Mucosa of stomach (tissue), 1 donor: ENCODE measurements at regions not wholly inside any gene's neighbourhood (a gene's known extent, or its start where the extent isn't known, plus 50 kb on each side); places are given as distances from the start of the nearest gene placed in this dataset.

ENCODE experiments used
- H3K27me3 ChIP-seq: one replicate; pipeline ENCODE4 v1.7.0; 2013; ENCODE audit warnings: mild to moderate bottlenecking, low read length; ENCODE audit not compliant: control insufficient read depth, insufficient read depth
- H3K36me3 ChIP-seq: one replicate; pipeline ENCODE4 v1.7.0; 2013; ENCODE audit warnings: low read length; ENCODE audit not compliant: control insufficient read depth, insufficient read depth
- H3K4me1 ChIP-seq: one replicate; pipeline ENCODE4 v1.7.0; 2013; ENCODE audit warnings: mild to moderate bottlenecking, low read length; ENCODE audit not compliant: control insufficient read depth, insufficient read depth
- H3K4me3 ChIP-seq: one replicate; pipeline ENCODE4 v1.7.0; 2013; ENCODE audit warnings: low read length
- H3K9ac ChIP-seq: one replicate; pipeline ENCODE4 v1.7.0; 2013; ENCODE audit warnings: mild to moderate bottlenecking, low read length, moderate library complexity
- H3K9me3 ChIP-seq: one replicate; pipeline ENCODE4 v1.7.0; 2013; ENCODE audit warnings: mild to moderate bottlenecking, low read length, moderate library complexity; ENCODE audit not compliant: control insufficient read depth
- donor health status: Pancreatic carcinoma.

- H3K9ac ChIP-seq, result no peak overlapping the region
- H3K36me3 ChIP-seq, result no peaks in the 10 kb centered on the region
- H3K4me1 ChIP-seq, result peaks cover 9% of the 10 kb centered on the region
- H3K9me3 ChIP-seq, result no peaks in the 10 kb centered on the region
- H3K27me3 ChIP-seq, result peaks cover 12% of the 10 kb centered on the region
- no peak overlapping the region for H3K4me3 ChIP-seq
Observed at GRCh38 chr1:23639460-23640095, 52.0 kb upstream of the RPL11 start.

GRCh38 chr1:23638786-23639241, 52.8 kb upstream of the RPL11 start:
- Histone ChIP-seq H3K9ac (no peak overlapping the region), H3K36me3 (no peaks in the 10 kb centered on the region)

GRCh38 chr1:23638188-23638619, 53.4 kb upstream of the RPL11 start:
- H3K9me3 ChIP-seq, result no peaks in the 10 kb centered on the region
- H3K4me3 ChIP-seq, result no peak overlapping the region
- peaks cover 12% of the 10 kb centered on the region for H3K4me1 ChIP-seq
- no peaks in the 10 kb centered on the region for H3K36me3 ChIP-seq
- H3K27me3 ChIP-seq, result peaks cover 12% of the 10 kb centered on the region
- no peak overlapping the region for H3K9ac ChIP-seq

More at GRCh38 chr1:23638786-23639241, 52.8 kb upstream of the RPL11 start:
- Histone ChIP-seq H3K27me3 (peaks cover 12% of the 10 kb centered on the region), H3K4me1 (peaks cover 12% of the 10 kb centered on the region), H3K4me3 (no peak overlapping the region), H3K9me3 (no peaks in the 10 kb centered on the region)

- Histone ChIP-seq H3K36me3 (no peaks in the 10 kb centered on the region), H3K4me1 (peaks cover 12% of the 10 kb centered on the region), H3K9ac (no peak overlapping the region), H3K4me3 (no peak overlapping the region), H3K27me3 (peaks cover 12% of the 10 kb centered on the region), H3K9me3 (no peaks in the 10 kb centered on the region)
Observed at GRCh38 chr1:23636009-23636408, 55.6 kb upstream of the RPL11 start.

- H3K9ac ChIP-seq, result peak overlapping the region; percentile 61
- peaks cover 12% of the 10 kb centered on the region for H3K4me1 ChIP-seq
Observed at GRCh38 chr1:23634840-23635651, 56.6 kb upstream of the RPL11 start.

GRCh38 chr1:23634518-23634839, 57.1 kb upstream of the RPL11 start:
- Histone ChIP-seq H3K4me3 (peak overlapping the region; percentile 53), H3K4me1 (peaks cover 12% of the 10 kb centered on the region), H3K9me3 (no peaks in the 10 kb centered on the region), H3K27me3 (peaks cover 12% of the 10 kb centered on the region), H3K36me3 (no peaks in the 10 kb centered on the region), H3K9ac (peak overlapping the region; percentile 61)

More at GRCh38 chr1:23634840-23635651, 56.6 kb upstream of the RPL11 start:
- no peaks in the 10 kb centered on the region for H3K36me3 ChIP-seq
- peaks cover 12% of the 10 kb centered on the region for H3K27me3 ChIP-seq
- no peaks in the 10 kb centered on the region for H3K9me3 ChIP-seq
- peak overlapping the region; percentile 53 for H3K4me3 ChIP-seq

- Histone ChIP-seq H3K27me3 (no peaks in the 10 kb centered on the region), H3K4me3 (no peak overlapping the region), H3K9me3 (no peaks in the 10 kb centered on the region)
Observed at GRCh38 chr1:23632479-23633160, 59.0 kb upstream of the RPL11 start.

GRCh38 chr1:23629708-23630290, 61.8 kb upstream of the RPL11 start:
- H3K27me3 ChIP-seq, result no peaks in the 10 kb centered on the region
- H3K36me3 ChIP-seq, result no peaks in the 10 kb centered on the region
- no peaks in the 10 kb centered on the region for H3K9me3 ChIP-seq
- peaks cover 11% of the 10 kb centered on the region for H3K4me1 ChIP-seq
- no peak overlapping the region for H3K4me3 ChIP-seq
- H3K9ac ChIP-seq, result no peak overlapping the region

More at GRCh38 chr1:23632479-23633160, 59.0 kb upstream of the RPL11 start:
- Histone ChIP-seq H3K9ac (no peak overlapping the region), H3K36me3 (no peaks in the 10 kb centered on the region), H3K4me1 (peaks cover 12% of the 10 kb centered on the region)

GRCh38 chr1:23628951-23629387, 62.6 kb upstream of the RPL11 start:
- Histone ChIP-seq H3K36me3 (no peaks in the 10 kb centered on the region), H3K9me3 (no peaks in the 10 kb centered on the region), H3K27me3 (no peaks in the 10 kb centered on the region), H3K4me1 (peaks cover 7% of the 10 kb centered on the region), H3K4me3 (no peak overlapping the region), H3K9ac (no peak overlapping the region)

GRCh38 chr1:23627069-23627735, 64.4 kb upstream of the RPL11 start:
- Histone ChIP-seq H3K9ac (peak overlapping the region; percentile 2), H3K36me3 (no peaks in the 10 kb centered on the region), H3K27me3 (no peaks in the 10 kb centered on the region), H3K4me1 (peaks cover 7% of the 10 kb centered on the region), H3K9me3 (no peaks in the 10 kb centered on the region), H3K4me3 (no peak overlapping the region)

- H3K4me1 ChIP-seq, result peaks cover 7% of the 10 kb centered on the region
- H3K9me3 ChIP-seq, result no peaks in the 10 kb centered on the region
- no peak overlapping the region for H3K9ac ChIP-seq
- no peaks in the 10 kb centered on the region for H3K27me3 ChIP-seq
- no peak overlapping the region for H3K4me3 ChIP-seq
- H3K36me3 ChIP-seq, result no peaks in the 10 kb centered on the region
Observed at GRCh38 chr1:23625929-23626535, 65.6 kb upstream of the RPL11 start.
